ENCODE measurements at regions not wholly inside any gene's neighbourhood (a gene's known extent, or its start where the extent isn't known, plus 50 kb on each side); places are given as distances from the start of the nearest gene placed in this dataset.

- no peak for TF ChIP-seq POLR2AphosphoS5 (IDR thresholded peaks at IDR 0.05; ENCODE audit: low read depth, low read length)
- no peak for TF ChIP-seq REST (IDR thresholded peaks at IDR 0.05; ENCODE audit: insufficient read depth in 1 of 2, low read depth in 2 of 2, low read length in 2 of 2)
- no peak for TF ChIP-seq TAF1 (IDR thresholded peaks at IDR 0.05; ENCODE audit: borderline replicate concordance, insufficient read depth, low read length)
- TF ChIP-seq SIN3A (IDR thresholded peaks at IDR 0.05; ENCODE audit: borderline replicate concordance, insufficient read depth, low read length): no peak
- TF ChIP-seq FOXP2 (optimal IDR thresholded peaks at IDR 0.05; ENCODE audit: borderline replicate concordance, extremely low read depth, extremely low read length, insufficient read depth): no peak
Observed at GRCh38 chr17:21545064-21545463, 147.3 kb upstream of the KCNJ18 start.
